ENCODE measurements at regions not wholly inside any gene's neighbourhood (a gene's known extent, or its start where the extent isn't known, plus 50 kb on each side); places are given as distances from the start of the nearest gene placed in this dataset.
A peak's percentile ranks its signal among the peaks of the same experiment; 100 is the strongest.
"Not testable (repeated sequence)": the region's sequence is repeated elsewhere in the genome, so short reads cannot be mapped to it uniquely, and the experiment has no call there.

- H3K9ac ChIP-seq (ENCODE audit: low read length); CTCF ChIA-PET; H3K4me3 ChIP-seq (replicated peaks in 1 of 2; ENCODE audit: low read depth in 1 of 2, low read length in 2 of 2); H3K9me2 ChIP-seq (ENCODE audit: insufficient read depth); BruUV-seq (replicated peaks); H3K79me2 ChIP-seq (ENCODE audit: insufficient read depth, low read length); POLR2A ChIA-PET; H3K27ac ChIP-seq (ENCODE audit: low read depth, low read length); H4K20me1 ChIP-seq (ENCODE audit: insufficient read depth); intact Hi-C loops (cut with micrococcal nuclease); DNase-seq (ENCODE audit: low read depth, low spot score); H2AFZ ChIP-seq (ENCODE audit: low read depth, low read length, poor library complexity, severe bottlenecking); RAD21 ChIA-PET (ENCODE audit: low non-redundant PET in 1 of 2, low total read pairs in 2 of 2, uncharacterized antibody in 2 of 2, unreplicated experiment in 2 of 2); H3K27me3 ChIP-seq (ENCODE audit: insufficient read depth, low read length); H3K4me2 ChIP-seq (ENCODE audit: low read length); H3K36me3 ChIP-seq (ENCODE audit: control insufficient read depth in 1 of 2, insufficient read depth in 2 of 2, low read length in 2 of 2); H3K9me3 ChIP-seq (ENCODE audit: control insufficient read depth in 1 of 2, insufficient read depth in 1 of 2, low read depth in 1 of 2, low read length in 2 of 2); H3K4me1 ChIP-seq (ENCODE audit: control insufficient read depth in 1 of 2, insufficient read depth in 2 of 2, low read length in 2 of 2): not testable (repeated sequence)
- ATAC-seq = 0 out of 2 replicates have a peak, but pooled peaks have one; percentile 46
Measured at GRCh38 chr7:32785365-32785944, 106.1 kb downstream of the KBTBD2 start.

GRCh38 chr7:32779895-32780294, 111.7 kb downstream of the KBTBD2 start:
- POLR2A ChIA-PET; BruUV-seq (replicated peaks); H2AFZ ChIP-seq (ENCODE audit: low read depth, low read length, poor library complexity, severe bottlenecking); RAD21 ChIA-PET (ENCODE audit: low non-redundant PET in 1 of 2, low total read pairs in 2 of 2, uncharacterized antibody in 2 of 2, unreplicated experiment in 2 of 2); H3K9me2 ChIP-seq (ENCODE audit: insufficient read depth); H3K27me3 ChIP-seq (ENCODE audit: insufficient read depth, low read length); H3K9ac ChIP-seq (ENCODE audit: low read length); intact Hi-C loops (cut with micrococcal nuclease); H3K36me3 ChIP-seq (ENCODE audit: control insufficient read depth in 1 of 2, insufficient read depth in 2 of 2, low read length in 2 of 2); H3K9me3 ChIP-seq (ENCODE audit: control insufficient read depth in 1 of 2, insufficient read depth in 1 of 2, low read depth in 1 of 2, low read length in 2 of 2); DNase-seq (ENCODE audit: low read depth, low spot score); H3K4me3 ChIP-seq (replicated peaks in 1 of 2; ENCODE audit: low read depth in 1 of 2, low read length in 2 of 2); H4K20me1 ChIP-seq (ENCODE audit: insufficient read depth); H3K27ac ChIP-seq (ENCODE audit: low read depth, low read length); H3K79me2 ChIP-seq (ENCODE audit: insufficient read depth, low read length); CTCF ChIA-PET: not testable (repeated sequence)
- TF ChIP-seq FOSL1 (IDR thresholded peaks at IDR 0.05; ENCODE audit: low read depth) (peak; percentile 68), JUND (IDR thresholded peaks at IDR 0.05) (peak; percentile 61; the same call in 1 of the 2 replicates)
- TF ChIP-seq, protein P1, sequence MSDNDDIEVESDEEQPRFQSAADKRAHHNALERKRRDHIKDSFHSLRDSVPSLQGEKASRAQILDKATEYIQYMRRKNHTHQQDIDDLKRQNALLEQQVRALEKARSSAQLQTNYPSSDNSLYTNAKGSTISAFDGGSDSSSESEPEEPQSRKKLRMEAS (IDR thresholded peaks at IDR 0.05) = 0 out of 2 replicates have a peak, but pooled peaks have one; percentile 19
- peak; percentile 94 for ATAC-seq
- Histone ChIP-seq H3K4me2 (ENCODE audit: low read length) (peak overlapping the region; percentile 22), H3K4me1 (ENCODE audit: control insufficient read depth in 1 of 2, insufficient read depth in 2 of 2, low read length in 2 of 2) (peaks cover 4 to 25% of the 10 kb centered on the region in 2 experiments; a peak in 3 of 4 replicates)
